NCI-H2107 treated with DMSO at 0.1 percent for 48 hours (cell line): ENCODE measurements at regions not wholly inside any gene's neighbourhood (a gene's known extent, or its start where the extent isn't known, plus 50 kb on each side); places are given as distances from the start of the nearest gene placed in this dataset.
"Not testable (repeated sequence)": the region's sequence is repeated elsewhere in the genome, so short reads cannot be mapped to it uniquely, and the experiment has no call there.

Experiments used
- DNase-seq: peaks from one replicate; lab custom pipeline; 2025; ENCODE audit not compliant: unreplicated experiment; lab: John Stamatoyannopoulos, UW

DNA sequence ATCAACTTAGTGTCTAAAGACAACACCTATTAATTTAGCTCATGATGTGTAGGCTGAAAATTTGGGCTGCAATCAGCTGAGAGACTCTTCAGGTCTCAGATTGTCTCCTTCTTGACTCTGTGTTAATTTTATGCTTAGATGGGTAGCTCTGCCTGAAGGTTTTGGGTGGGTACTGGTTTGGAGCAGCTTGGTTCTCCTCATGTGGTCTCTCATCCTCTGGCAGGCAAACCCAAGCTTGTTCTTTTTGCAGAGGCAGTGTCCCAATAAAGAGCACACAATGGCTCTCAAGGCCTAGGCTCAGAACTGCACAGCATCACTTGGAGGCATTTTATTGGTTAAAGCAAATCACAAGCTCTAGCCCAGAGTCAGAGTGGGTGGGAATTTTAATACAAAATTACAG is 280.6 kb downstream of the BTBD3 start:
- no peak for DNase-seq

DNA sequence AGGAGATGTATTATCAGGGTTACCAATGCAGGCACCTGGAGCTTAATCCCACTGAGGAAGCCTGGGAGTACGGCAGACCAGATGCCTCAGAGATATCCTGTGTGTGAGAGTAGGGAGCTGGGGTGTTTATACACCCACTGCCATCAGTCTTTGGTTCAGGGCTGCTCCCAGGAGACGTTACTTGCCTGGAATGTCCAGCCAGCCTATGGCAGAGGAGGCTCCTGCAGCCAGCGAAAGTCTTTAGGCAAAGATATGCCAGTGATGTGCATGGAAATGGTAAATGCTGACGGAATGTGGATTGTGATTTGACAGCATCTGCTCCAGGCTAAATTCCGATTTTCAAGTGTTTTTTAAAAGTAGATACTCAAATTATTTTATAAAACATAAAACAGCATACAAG is 282.0 kb downstream of the BTBD3 start:
- DNase-seq, result no peak

DNA sequence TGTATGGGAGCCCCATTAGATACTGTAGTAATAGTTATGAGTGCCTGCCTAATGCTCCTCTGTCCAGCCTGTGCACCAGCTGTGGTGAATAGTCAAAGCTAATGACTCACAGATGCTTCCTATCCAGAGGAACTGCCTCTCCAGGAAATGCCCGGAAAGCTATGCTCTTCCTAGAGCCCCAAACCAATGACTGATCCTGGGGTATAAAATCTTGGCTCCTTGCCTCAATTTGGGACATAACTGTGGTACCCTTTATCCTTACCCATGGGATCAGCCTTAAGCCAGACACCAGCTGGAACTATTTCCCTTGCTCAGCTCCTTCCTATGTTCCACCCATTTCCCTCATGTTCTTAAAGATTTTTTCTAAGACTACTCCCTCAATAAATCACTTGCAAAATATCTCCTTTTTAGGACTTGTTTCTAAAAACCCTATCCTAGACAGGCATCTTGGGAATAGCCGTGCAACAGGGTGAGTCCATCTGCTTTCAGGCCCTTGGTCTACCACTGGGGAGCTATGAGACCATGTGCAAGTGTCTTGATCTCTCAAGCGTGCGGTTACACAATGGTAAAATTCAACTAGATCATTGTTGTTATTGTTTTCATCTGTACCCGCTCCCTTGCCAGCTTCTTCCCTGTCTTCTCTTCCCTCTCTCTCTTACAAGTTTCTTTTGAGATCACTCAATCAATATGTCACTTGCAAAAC is 283.7 kb downstream of the BTBD3 start:
- no peak for DNase-seq

- DNase-seq, result no peak
These were observed 285.7 kb downstream of the BTBD3 start for GRCh38 chr20:12203399-12203798.

GRCh38 chr20:12203981-12204380 is 286.3 kb downstream of the BTBD3 start:
- DNase-seq, result no peak

- no peak for DNase-seq
These were observed 290.2 kb downstream of the BTBD3 start for GRCh38 chr20:12207875-12208274.

DNA sequence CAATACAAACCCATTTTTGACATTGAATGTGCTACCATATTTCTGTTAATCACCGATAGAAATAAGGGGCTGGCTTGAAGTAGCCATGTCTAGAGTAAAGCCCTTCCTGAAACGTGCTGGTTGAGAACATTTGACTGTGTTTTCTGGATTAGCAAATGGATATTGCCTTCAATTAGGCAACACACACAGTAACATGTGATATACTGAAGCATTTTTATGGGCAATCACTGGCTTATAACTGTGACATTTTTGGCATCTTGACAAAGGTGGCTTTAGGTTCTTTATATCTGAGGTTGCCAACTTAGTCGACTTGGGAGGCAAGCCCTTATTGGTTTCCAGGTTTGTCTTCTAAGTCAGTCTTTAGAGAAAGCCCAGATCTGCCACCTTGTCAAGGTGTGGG is 292.9 kb downstream of the BTBD3 start:
- DNase-seq, result no peak

DNA sequence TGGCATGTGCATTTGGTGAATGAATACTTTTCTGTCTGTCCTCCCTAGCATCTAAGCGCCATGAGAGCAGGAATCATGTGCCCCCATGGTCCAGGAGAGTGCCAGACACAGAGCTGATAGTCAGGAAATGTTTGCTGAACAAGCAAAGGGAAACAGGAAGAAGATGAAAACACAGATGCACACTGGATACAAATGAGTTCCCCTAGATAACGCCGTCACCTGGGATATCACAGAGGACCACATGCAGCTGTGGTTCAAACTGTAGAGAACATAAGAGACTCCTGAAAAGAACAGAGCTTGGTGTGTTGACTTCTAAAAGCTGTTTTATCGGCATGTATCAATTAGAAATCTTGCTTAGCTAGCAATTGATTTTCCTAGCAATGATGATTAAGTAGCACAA is 293.7 kb downstream of the BTBD3 start:
- no peak for DNase-seq

GRCh38 chr20:12217382-12217781 is 299.7 kb downstream of the BTBD3 start:
- no peak for DNase-seq

DNA sequence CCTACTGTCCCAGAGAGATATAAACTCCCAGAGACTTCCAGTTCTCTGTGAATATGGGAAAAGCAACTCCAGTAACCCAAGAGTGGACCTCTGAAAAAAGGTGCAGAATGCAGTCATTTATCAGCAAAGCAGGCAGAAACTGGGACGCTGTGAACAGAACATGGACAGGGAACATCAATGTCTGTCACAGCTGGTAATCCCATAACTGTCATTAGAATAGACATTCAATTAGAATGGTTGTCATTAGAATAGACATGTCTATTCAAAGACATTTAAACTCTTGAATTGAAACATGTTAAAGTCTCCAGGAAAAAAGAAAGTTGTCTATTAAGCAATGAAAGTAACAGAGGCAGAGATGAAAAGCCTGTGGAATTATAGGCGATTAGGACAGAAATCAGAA is 302.1 kb downstream of the BTBD3 start:
- no peak for DNase-seq

GRCh38 chr20:12223057-12223456 is 305.4 kb downstream of the BTBD3 start:
- DNase-seq, result no peak

DNA sequence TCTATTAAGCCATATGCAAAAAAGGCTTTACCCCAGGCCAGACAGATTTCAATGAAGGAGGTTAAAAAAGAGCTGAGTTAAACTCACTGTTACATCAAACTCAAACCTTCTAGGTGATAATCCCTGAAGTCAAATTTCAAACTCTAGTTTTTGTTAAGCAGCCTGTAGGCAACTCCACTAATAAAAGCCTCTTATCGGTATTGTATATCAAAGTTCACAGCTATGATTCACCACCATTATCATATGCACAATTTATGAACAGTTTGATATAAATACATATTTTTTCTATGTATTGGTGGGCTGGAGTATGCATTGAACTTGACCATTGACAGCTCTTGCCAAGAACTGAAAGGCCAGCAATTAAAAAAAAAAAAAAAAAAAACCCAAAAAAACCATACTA is 308.2 kb downstream of the BTBD3 start:
- no peak for DNase-seq

DNA sequence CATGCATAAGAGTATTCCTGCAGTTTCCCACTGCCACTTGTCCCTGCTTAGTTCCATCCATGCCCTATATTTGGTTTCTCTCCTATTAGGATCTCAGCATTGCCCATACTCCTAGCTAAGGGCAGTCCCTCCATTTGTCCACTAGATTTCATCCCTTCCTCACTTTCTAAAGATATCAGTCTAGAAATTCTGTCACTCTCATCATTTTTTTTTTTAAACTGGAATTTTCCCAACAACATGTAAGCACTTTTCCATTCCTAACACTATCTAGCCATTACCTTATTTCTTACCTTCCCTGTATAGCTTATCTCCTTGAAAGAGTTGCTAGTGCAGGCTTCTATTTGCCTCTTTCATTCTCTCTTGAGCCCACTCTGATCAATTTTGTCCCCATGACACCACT is 312.2 kb downstream of the BTBD3 start:
- DNase-seq, result no peak

GRCh38 chr20:12237772-12238171 is 320.1 kb downstream of the BTBD3 start:
- DNase-seq, result no peak

DNA sequence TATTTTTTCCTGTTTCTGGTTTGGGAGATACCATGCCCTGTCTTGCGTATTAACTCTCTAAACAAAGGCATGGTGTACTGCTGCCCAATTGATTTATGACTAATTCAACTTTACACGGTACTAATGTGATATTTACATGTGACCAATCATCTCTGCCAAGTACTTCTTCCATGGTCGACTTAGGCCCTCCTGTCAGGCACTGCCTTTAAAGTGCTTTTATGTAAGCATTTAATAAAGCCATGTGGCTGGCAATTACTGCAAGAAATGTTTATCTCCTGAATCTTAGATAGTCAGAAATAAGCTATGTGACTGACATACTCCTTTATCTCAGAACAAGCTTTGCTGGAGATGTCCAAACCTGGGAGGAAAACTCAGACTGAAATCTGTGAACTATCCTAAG is 323.4 kb downstream of the BTBD3 start:
- DNase-seq, result no peak

DNA sequence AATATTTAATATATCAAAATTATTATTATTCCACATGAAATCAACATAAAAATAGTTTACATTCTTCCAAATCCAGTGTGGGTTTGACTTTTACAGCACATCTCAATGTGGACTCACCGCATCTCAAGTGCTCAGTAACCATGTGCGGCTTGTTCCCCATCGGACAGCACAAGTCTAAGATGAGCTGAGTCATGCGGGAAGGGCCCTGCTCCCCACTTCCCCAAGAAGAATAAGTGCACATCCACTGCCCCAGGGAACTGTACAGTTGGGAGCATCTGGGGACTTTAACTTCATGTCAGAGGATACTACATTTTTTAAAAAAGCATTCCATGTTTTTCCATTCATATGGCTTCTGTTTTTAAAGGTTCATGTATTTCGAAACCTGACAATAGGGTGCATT is 325.6 kb downstream of the BTBD3 start:
- DNase-seq, result no peak

DNA sequence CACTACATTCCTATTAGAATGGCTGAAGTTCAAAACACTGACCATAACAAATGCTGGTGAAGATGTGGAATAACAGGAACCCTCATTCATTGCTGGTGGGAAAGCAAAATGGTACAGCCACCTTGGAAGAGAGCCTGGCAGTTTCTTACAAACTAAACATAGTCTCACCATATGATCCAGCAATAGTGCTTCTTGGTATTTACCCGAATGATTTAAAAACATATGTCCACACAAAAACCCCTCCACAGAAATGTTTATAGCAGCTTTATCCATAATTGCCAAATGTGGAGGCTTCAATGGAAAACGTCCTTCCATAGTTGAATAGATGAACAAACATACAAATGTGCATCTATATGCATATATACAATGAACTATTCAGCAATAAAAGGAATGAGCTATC is 330.8 kb downstream of the BTBD3 start:
- no peak for DNase-seq

DNA sequence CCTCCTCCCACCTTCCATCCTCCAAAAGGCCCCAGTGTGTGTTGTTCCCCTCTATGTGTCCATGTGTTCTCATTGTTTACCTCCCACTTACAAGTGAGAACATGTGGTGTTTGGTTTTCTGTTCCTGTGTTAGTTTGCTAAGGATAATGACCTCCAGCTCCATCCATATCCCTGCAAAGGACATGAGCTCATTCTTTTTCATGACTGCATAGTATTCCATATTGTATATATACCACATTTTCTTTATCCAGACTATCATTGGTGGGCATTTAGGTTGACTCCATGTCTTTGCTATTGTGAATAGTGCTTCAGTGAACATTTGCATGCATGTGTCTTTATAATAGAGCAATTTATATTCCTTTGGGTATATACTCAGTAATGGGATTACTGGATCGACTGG is 333.0 kb downstream of the BTBD3 start:
- not testable (repeated sequence) for DNase-seq

GRCh38 chr20:12252793-12253192 is 335.1 kb downstream of the BTBD3 start:
- DNase-seq, result no peak

DNA sequence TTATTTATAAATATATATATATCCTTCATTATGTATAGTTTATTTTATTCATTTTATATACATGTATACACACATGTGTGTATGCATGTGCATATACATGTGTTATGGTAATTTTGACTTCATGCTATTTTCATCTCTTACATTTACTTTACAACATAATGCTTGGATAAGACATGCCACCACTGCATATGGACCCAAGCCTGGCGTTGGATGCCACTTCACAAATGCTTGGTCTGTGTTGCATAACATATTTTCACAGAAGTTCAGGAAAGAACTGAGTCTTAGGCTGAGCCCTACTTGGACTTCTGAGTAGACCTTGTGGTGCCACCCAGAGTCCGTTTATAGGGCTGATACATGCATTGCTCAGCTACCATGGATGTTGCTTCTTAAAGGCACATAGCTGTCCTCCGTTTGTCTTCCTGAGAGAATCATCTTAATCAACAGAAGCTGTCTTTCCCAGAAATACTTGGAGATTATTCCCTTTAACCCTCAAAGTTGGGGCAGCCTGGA is 337.8 kb downstream of the BTBD3 start:
- DNase-seq, result no peak

GRCh38 chr20:12256806-12257205 is 339.1 kb downstream of the BTBD3 start:
- DNase-seq, result no peak

DNA sequence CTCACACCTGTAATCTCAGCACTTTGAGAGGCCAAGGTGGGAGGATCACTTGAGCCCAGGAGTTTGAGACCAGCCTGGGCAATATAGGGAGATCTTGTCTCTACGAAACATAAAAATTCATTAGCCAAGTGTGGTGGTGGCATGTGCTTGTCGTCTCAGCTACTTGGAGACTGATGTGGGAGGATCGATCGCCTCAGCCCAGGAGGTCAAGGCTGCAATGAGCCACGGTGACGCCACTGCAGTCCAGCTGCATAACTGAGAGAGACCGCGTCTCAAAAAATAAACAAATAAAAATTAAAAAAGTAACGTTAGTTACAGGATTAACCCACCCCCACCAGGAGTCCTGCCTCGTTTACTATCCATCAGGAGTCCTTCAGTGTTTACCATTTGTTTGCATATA is 345.1 kb downstream of the BTBD3 start:
- DNase-seq, result no peak

GRCh38 chr20:12264711-12265110 is 347.0 kb downstream of the BTBD3 start:
- no peak for DNase-seq
